ENCODE measurements at regions not wholly inside any gene's neighbourhood (a gene's known extent, or its start where the extent isn't known, plus 50 kb on each side); places are given as distances from the start of the nearest gene placed in this dataset.

DNA sequence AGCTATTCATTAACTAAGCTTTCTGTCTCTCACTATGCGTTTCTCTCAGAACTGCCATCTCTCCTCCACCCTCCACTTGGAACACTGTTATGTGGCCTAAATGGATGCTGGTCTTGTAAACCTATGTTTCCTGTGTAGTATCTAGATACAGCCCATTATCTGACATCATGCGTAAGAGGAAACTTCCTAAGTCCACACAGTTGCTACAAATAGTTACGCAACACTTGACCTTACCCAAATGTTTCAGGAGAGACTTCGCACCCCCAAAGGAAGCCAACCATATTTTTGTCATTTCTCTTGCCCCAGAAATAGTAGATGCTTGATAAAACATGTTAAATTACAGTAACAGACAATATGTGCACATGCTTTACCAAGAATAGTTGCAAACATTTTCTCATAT, 87.2 kb upstream of the TPRG1 start:
- Histone ChIP-seq H3K27ac (ENCODE audit: low read depth, low read length) (no peak overlapping the region), H3K4me3 (ENCODE audit: low read depth, low read length) (no peak overlapping the region), H3K9me3 (ENCODE audit: control insufficient read depth, insufficient read depth, low read length) (no peaks in the 10 kb centered on the region), H3K27me3 (ENCODE audit: control insufficient read depth, insufficient read depth, low read length) (peaks cover 5% of the 10 kb centered on the region)
- TF ChIP-seq, protein P1, sequence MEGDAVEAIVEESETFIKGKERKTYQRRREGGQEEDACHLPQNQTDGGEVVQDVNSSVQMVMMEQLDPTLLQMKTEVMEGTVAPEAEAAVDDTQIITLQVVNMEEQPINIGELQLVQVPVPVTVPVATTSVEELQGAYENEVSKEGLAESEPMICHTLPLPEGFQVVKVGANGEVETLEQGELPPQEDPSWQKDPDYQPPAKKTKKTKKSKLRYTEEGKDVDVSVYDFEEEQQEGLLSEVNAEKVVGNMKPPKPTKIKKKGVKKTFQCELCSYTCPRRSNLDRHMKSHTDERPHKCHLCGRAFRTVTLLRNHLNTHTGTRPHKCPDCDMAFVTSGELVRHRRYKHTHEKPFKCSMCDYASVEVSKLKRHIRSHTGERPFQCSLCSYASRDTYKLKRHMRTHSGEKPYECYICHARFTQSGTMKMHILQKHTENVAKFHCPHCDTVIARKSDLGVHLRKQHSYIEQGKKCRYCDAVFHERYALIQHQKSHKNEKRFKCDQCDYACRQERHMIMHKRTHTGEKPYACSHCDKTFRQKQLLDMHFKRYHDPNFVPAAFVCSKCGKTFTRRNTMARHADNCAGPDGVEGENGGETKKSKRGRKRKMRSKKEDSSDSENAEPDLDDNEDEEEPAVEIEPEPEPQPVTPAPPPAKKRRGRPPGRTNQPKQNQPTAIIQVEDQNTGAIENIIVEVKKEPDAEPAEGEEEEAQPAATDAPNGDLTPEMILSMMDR (IDR thresholded peaks at IDR 0.05; ENCODE audit: low read depth, low read length) = no peak
- ChIA-PET POLR2A (no interaction called here), CTCF (no interaction called here)
- no peak for DNase-seq (ENCODE audit: low read depth, low spot score)

- DNase-seq (ENCODE audit: low read depth, low spot score) = no peak
- H3K9me3 ChIP-seq (ENCODE audit: control insufficient read depth, insufficient read depth, low read length) = no peaks in the 10 kb centered on the region
- TF ChIP-seq, protein P1 (IDR thresholded peaks at IDR 0.05; ENCODE audit: low read depth, low read length) = no peak
- ChIA-PET POLR2A (no interaction called here), CTCF (interaction anchor here (0.6 kb wide), 1 partner anchor 783 kb away, joined by 6 read pairs; no protein-coding TSS in a partner anchor)
- H3K27ac ChIP-seq (ENCODE audit: low read depth, low read length) = no peak overlapping the region
- no peak overlapping the region for H3K4me3 ChIP-seq (ENCODE audit: low read depth, low read length)
- peaks cover 7% of the 10 kb centered on the region for H3K27me3 ChIP-seq (ENCODE audit: control insufficient read depth, insufficient read depth, low read length)
These were observed 79.2 kb upstream of the TPRG1 start for GRCh38 chr3:189092547-189092946.

DNA sequence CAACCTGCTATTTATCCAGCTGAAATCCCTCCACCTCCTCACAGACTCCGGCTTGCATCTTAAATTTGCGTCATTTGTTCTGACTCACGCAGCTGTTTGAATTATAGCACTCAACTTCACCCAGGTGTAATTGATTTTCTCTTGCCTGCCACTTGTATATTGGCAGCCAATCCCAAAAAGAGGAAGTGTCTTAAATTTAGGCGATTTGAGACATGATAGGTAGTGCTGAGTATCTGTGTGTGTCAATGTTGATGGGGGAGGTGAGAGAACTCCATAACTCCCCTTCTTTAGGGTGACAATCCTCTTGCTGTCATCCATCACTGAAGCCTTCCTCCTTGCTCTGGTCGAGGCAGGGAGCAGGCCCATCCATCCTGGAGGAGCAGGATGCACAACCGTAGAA, 77.2 kb upstream of the TPRG1 start:
- POLR2A ChIA-PET = no interaction called here
- no peak overlapping the region for H3K27ac ChIP-seq (ENCODE audit: low read depth, low read length)
- peaks cover 10% of the 10 kb centered on the region for H3K27me3 ChIP-seq (ENCODE audit: control insufficient read depth, insufficient read depth, low read length)
- no peak for DNase-seq (ENCODE audit: low read depth, low spot score)
- no peaks in the 10 kb centered on the region for H3K9me3 ChIP-seq (ENCODE audit: control insufficient read depth, insufficient read depth, low read length)
- no peak overlapping the region for H3K4me3 ChIP-seq (ENCODE audit: low read depth, low read length)
- TF ChIP-seq, protein P1 (IDR thresholded peaks at IDR 0.05; ENCODE audit: low read depth, low read length) = no peak
- CTCF ChIA-PET = no interaction called here

- DNase-seq (ENCODE audit: low read depth, low spot score) = no peak
- TF ChIP-seq, protein P1 (IDR thresholded peaks at IDR 0.05; ENCODE audit: low read depth, low read length) = no peak
- CTCF ChIA-PET = no interaction called here
- POLR2A ChIA-PET = no interaction called here
- no peak overlapping the region for H3K27ac ChIP-seq (ENCODE audit: low read depth, low read length)
- H3K27me3 ChIP-seq (ENCODE audit: control insufficient read depth, insufficient read depth, low read length) = peaks cover 13% of the 10 kb centered on the region
- no peak overlapping the region for H3K4me3 ChIP-seq (ENCODE audit: low read depth, low read length)
- H3K9me3 ChIP-seq (ENCODE audit: control insufficient read depth, insufficient read depth, low read length) = no peaks in the 10 kb centered on the region
These were observed 75.7 kb upstream of the TPRG1 start for GRCh38 chr3:189096092-189096491.

DNA sequence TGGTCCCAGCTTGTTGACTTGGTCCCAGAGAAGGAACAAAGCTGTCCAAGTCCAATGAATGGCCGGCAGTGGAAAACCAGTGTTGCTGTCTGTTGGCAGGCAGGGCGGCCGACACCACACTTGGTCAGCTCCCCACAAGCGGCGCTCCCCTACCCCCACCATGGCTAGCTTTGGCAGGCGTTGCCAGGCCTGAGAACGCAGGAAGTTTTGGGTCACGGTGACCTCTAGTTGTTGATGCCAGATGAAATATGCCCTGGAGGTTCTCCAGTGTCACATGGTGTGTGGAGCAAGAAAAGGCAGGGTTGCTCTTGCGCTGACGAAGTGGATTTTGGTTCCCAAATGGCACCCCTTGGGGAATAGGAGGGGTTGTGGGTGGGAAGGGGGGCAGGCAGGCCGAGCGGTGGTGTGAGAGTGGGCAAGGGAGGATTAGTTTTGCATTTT, 72.7 kb upstream of the TPRG1 start:
- H3K4me3 ChIP-seq (ENCODE audit: low read depth, low read length) = no peak overlapping the region

More for the DNA sequence above, 72.7 kb upstream of the TPRG1 start:
- DNase-seq (ENCODE audit: low read depth, low spot score) = no peak
- no peak overlapping the region for H3K27ac ChIP-seq (ENCODE audit: low read depth, low read length)
- ChIA-PET CTCF (interaction anchor here (0.6 kb wide), 1 partner anchor 145 kb away, joined by 3 read pairs; no protein-coding TSS in a partner anchor), POLR2A (no interaction called here)
- no peaks in the 10 kb centered on the region for H3K9me3 ChIP-seq (ENCODE audit: control insufficient read depth, insufficient read depth, low read length)
- TF ChIP-seq, protein P1 (IDR thresholded peaks at IDR 0.05; ENCODE audit: low read depth, low read length) = no peak
- H3K27me3 ChIP-seq (ENCODE audit: control insufficient read depth, insufficient read depth, low read length) = peaks cover 8% of the 10 kb centered on the region
